ENCODE measurements at regions not wholly inside any gene's neighbourhood (a gene's known extent, or its start where the extent isn't known, plus 50 kb on each side); places are given as distances from the start of the nearest gene placed in this dataset.

DNA sequence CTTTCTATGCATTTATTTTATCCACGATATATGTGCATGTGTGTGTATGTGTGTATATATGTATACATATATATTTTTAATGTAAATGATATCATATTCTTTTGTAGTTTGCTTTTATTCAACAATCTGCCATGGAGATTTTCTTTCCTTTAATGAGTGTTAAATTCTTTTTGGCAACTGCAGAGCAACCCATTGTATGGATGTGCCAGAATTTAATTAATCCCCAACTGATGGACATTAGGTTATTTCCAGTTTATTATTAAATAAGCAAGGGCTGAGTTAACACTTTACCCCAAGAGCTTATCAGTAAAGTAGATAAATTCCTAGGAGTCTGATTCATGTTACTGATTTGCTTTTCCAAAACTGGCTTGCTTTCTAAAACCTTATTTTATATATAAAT, 58.9 kb upstream of the CD28 start:
- Histone ChIP-seq H3K4me3 (ENCODE audit: low read depth, low read length) (no peak overlapping the region), H3K4me1 (peaks cover 34% of the 10 kb centered on the region), H3K9me3 (peaks cover 6% of the 10 kb centered on the region), H3K36me3 (ENCODE audit: control insufficient read depth, insufficient read depth, low read length) (peaks cover 2% of the 10 kb centered on the region; the same call in 1 of the 2 replicates), H3K27me3 (replicated peaks; ENCODE audit: control insufficient read depth, insufficient read depth, low read length) (no peaks in the 10 kb centered on the region)
- H3K27me3 Mint-ChIP-seq (ENCODE audit: insufficient read depth, unreplicated experiment) = no peaks in the 10 kb centered on the region
- POLR2A ChIA-PET = no interaction called here
- no peaks in the 10 kb centered on the region for H3K36me3 Mint-ChIP-seq (ENCODE audit: insufficient read depth, unreplicated experiment)
- peaks cover 37% of the 10 kb centered on the region for H3K4me1 Mint-ChIP-seq (ENCODE audit: low read depth, unreplicated experiment)
- no peak for DNase-seq
- no peak overlapping the region for H3K4me3 Mint-ChIP-seq (ENCODE audit: unreplicated experiment)
- BruUV-seq (replicated peaks) = no TSS peak
- H3K27ac Mint-ChIP-seq (ENCODE audit: unreplicated experiment) = no peak overlapping the region
- intact Hi-C loops (cut with micrococcal nuclease; ENCODE audit: unreplicated experiment) = no loop called here
- CTCF ChIA-PET = interaction anchor here (1.4 kb wide), 1 partner anchor 168 kb away, joined by 6 read pairs; no protein-coding TSS in a partner anchor
- H3K9me3 Mint-ChIP-seq (ENCODE audit: unreplicated experiment) = no peaks in the 10 kb centered on the region
- TF ChIP-seq, protein P1, sequence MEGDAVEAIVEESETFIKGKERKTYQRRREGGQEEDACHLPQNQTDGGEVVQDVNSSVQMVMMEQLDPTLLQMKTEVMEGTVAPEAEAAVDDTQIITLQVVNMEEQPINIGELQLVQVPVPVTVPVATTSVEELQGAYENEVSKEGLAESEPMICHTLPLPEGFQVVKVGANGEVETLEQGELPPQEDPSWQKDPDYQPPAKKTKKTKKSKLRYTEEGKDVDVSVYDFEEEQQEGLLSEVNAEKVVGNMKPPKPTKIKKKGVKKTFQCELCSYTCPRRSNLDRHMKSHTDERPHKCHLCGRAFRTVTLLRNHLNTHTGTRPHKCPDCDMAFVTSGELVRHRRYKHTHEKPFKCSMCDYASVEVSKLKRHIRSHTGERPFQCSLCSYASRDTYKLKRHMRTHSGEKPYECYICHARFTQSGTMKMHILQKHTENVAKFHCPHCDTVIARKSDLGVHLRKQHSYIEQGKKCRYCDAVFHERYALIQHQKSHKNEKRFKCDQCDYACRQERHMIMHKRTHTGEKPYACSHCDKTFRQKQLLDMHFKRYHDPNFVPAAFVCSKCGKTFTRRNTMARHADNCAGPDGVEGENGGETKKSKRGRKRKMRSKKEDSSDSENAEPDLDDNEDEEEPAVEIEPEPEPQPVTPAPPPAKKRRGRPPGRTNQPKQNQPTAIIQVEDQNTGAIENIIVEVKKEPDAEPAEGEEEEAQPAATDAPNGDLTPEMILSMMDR (IDR thresholded peaks at IDR 0.05; ENCODE audit: insufficient read depth in 1 of 2, low read depth in 1 of 2, low read length in 1 of 2, severe bottlenecking in 1 of 2, unreplicated experiment in 1 of 2) = no peak

DNA sequence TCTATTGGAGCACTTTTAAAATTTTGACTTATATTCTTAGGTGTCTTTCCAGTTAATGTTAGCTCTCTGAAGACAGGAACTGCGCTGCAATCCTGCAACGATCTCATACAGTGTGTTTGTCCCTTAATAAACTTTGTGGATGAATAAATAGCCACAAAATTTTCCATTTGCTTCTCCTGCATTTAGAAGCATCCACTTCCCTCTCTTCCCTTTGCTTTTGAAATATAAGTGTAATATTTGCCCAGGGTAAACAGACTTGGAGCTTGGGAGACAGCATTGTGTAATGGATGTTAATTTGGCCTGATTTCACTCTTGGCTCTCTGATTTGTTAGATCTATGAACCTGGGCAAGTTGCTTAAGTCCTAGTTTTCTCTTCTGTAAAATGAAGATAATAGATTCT, 58.2 kb upstream of the CD28 start:
- peak overlapping the region; percentile 72 for H3K27ac Mint-ChIP-seq (ENCODE audit: unreplicated experiment)
- CTCF ChIA-PET = interaction anchor here (1.4 kb wide), 1 partner anchor 167 kb away, joined by 6 read pairs; no protein-coding TSS in a partner anchor

DNA sequence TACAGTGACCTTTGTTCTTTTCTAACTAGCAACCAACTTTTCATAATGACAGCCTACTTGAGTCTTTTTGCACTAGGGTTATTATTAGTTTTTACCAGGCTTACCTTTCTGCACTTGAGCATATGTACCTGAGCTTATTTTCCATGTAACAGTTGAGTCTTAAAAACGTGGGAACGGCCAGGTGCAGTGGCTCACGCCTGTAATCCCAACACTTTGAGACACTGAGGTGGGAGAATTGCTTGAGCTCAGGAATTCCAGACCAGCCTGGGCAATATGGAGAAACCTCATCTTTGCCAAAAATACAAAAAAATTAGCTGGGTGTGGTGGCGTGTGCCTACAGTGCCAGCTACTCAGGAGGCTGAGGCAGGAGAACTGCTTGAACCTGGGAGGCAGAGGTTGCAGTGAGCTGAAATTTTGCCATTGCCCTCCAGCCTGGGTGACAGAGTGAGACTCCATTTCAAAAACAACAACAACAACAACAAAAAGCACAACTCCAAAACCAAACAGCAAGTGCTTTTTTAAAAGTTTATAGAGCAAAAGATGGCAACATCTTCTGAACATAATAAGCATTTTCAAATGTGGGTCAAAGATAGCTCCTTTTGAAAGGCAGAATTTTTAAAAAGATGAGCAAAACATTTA, 57.1 kb upstream of the CD28 start:
- Histone ChIP-seq H3K27me3 (replicated peaks; ENCODE audit: control insufficient read depth, insufficient read depth, low read length) (no peaks in the 10 kb centered on the region), H3K4me1 (peaks cover 34% of the 10 kb centered on the region), H3K9me3 (peaks cover 6% of the 10 kb centered on the region), H3K4me3 (ENCODE audit: low read depth, low read length) (no peak overlapping the region), H3K36me3 (ENCODE audit: control insufficient read depth, insufficient read depth, low read length) (peaks cover 2% of the 10 kb centered on the region; the same call in 1 of the 2 replicates)
- ChIA-PET CTCF (interaction anchor here (1.4 kb wide), 1 partner anchor 166 kb away, joined by 6 read pairs; no protein-coding TSS in a partner anchor), POLR2A (interaction anchor here (0.9 kb wide), 1 partner anchor 113 kb away, joined by 5 read pairs; no protein-coding TSS in a partner anchor)
- DNase-seq = no peak
- Mint-ChIP-seq H3K4me1 (ENCODE audit: low read depth, unreplicated experiment) (peaks cover 44% of the 10 kb centered on the region), H3K4me3 (ENCODE audit: unreplicated experiment) (no peak overlapping the region), H3K27ac (ENCODE audit: unreplicated experiment) (peak overlapping the region; percentile 89), H3K36me3 (ENCODE audit: insufficient read depth, unreplicated experiment) (no peaks in the 10 kb centered on the region), H3K9me3 (ENCODE audit: unreplicated experiment) (no peaks in the 10 kb centered on the region), H3K27me3 (ENCODE audit: insufficient read depth, unreplicated experiment) (no peaks in the 10 kb centered on the region)
- intact Hi-C loops (cut with micrococcal nuclease; ENCODE audit: unreplicated experiment) = no loop called here
- no TSS peak for BruUV-seq (replicated peaks)
- TF ChIP-seq, protein P1 (IDR thresholded peaks at IDR 0.05; ENCODE audit: insufficient read depth in 1 of 2, low read depth in 1 of 2, low read length in 1 of 2, severe bottlenecking in 1 of 2, unreplicated experiment in 1 of 2) = no peak

More for the DNA sequence above, 58.2 kb upstream of the CD28 start:
- Histone ChIP-seq H3K27me3 (replicated peaks; ENCODE audit: control insufficient read depth, insufficient read depth, low read length) (no peaks in the 10 kb centered on the region), H3K4me1 (peaks cover 34% of the 10 kb centered on the region), H3K4me3 (ENCODE audit: low read depth, low read length) (no peak overlapping the region), H3K9me3 (peaks cover 6% of the 10 kb centered on the region), H3K36me3 (ENCODE audit: control insufficient read depth, insufficient read depth, low read length) (peaks cover 2% of the 10 kb centered on the region; the same call in 1 of the 2 replicates)
- intact Hi-C loops (cut with micrococcal nuclease; ENCODE audit: unreplicated experiment) = no loop called here
- H3K9me3 Mint-ChIP-seq (ENCODE audit: unreplicated experiment) = no peaks in the 10 kb centered on the region
- H3K27me3 Mint-ChIP-seq (ENCODE audit: insufficient read depth, unreplicated experiment) = no peaks in the 10 kb centered on the region
- H3K36me3 Mint-ChIP-seq (ENCODE audit: insufficient read depth, unreplicated experiment) = no peaks in the 10 kb centered on the region
- no TSS peak for BruUV-seq (replicated peaks)
- peak overlapping the region; percentile 25 for H3K4me3 Mint-ChIP-seq (ENCODE audit: unreplicated experiment)
- H3K4me1 Mint-ChIP-seq (ENCODE audit: low read depth, unreplicated experiment) = peaks cover 37% of the 10 kb centered on the region
- POLR2A ChIA-PET = interaction anchor here (0.9 kb wide), 1 partner anchor 112 kb away, joined by 5 read pairs; no protein-coding TSS in a partner anchor
- TF ChIP-seq, protein P1 (IDR thresholded peaks at IDR 0.05; ENCODE audit: insufficient read depth in 1 of 2, low read depth in 1 of 2, low read length in 1 of 2, severe bottlenecking in 1 of 2, unreplicated experiment in 1 of 2) = no peak
- DNase-seq = peak in 1 of 2 experiments; percentile 51

Measured in Caco-2 (cell line).